ENCODE measurements at regions not wholly inside any gene's neighbourhood (a gene's known extent, or its start where the extent isn't known, plus 50 kb on each side); places are given as distances from the start of the nearest gene placed in this dataset.

GRCh38 chr15:81886591-81886990 lies 159.2 kb downstream of the MEX3B start:
- Histone ChIP-seq H3K79me2 (no peaks in the 10 kb centered on the region), H3K27me3 (no peaks in the 10 kb centered on the region), H2AFZ (no peak overlapping the region), H4K20me1 (ENCODE audit: insufficient read depth, poor library complexity, severe bottlenecking) (no peaks in the 10 kb centered on the region), H3K36me3 (replicated peaks; ENCODE audit: insufficient read depth, low read depth) (no peaks in the 10 kb centered on the region), H3K27ac (no peak overlapping the region), H3K4me1 (ENCODE audit: insufficient read depth) (peaks cover 3% of the 10 kb centered on the region), H3K9me3 (ENCODE audit: low read depth) (no peaks in the 10 kb centered on the region), H3K4me3 (no peak overlapping the region), H3K4me2 (no peak overlapping the region), H3K9me2 (replicated peaks; ENCODE audit: insufficient read depth) (no peaks in the 10 kb centered on the region)
- 93% methylated on average over 6 of the region's 6 CpGs for WGBS (ENCODE audit: low lambda C conversion rate, missing lambda C conversion rate)
- TF ChIP-seq CTCF (IDR thresholded peaks at IDR 0.05; ENCODE audit: poor library complexity), result no peak
- no peak for TF ChIP-seq EZH2 (IDR thresholded peaks at IDR 0.05; ENCODE audit: borderline replicate concordance)
- TF ChIP-seq EZH2phosphoT487 (IDR thresholded peaks at IDR 0.05; ENCODE audit: low read depth, severe bottlenecking, unreplicated experiment), result no peak
- no peak for DNase-seq (ENCODE audit: low spot score)

- Histone ChIP-seq H3K4me1 (ENCODE audit: insufficient read depth) (peaks cover 3% of the 10 kb centered on the region), H3K4me2 (no peak overlapping the region), H3K9me2 (replicated peaks; ENCODE audit: insufficient read depth) (no peaks in the 10 kb centered on the region), H3K4me3 (no peak overlapping the region), H3K36me3 (replicated peaks; ENCODE audit: insufficient read depth, low read depth) (no peaks in the 10 kb centered on the region), H3K9me3 (ENCODE audit: low read depth) (no peaks in the 10 kb centered on the region), H4K20me1 (ENCODE audit: insufficient read depth, poor library complexity, severe bottlenecking) (no peaks in the 10 kb centered on the region), H3K27ac (no peak overlapping the region), H3K79me2 (no peaks in the 10 kb centered on the region), H3K27me3 (no peaks in the 10 kb centered on the region), H2AFZ (no peak overlapping the region)
- no peak for DNase-seq (ENCODE audit: low spot score)
- TF ChIP-seq EZH2 (IDR thresholded peaks at IDR 0.05; ENCODE audit: borderline replicate concordance) (no peak), EZH2phosphoT487 (IDR thresholded peaks at IDR 0.05; ENCODE audit: low read depth, severe bottlenecking, unreplicated experiment) (no peak), CTCF (IDR thresholded peaks at IDR 0.05; ENCODE audit: poor library complexity) (no peak)
- 97% methylated on average over 2 of the region's 2 CpGs for WGBS (ENCODE audit: low lambda C conversion rate, missing lambda C conversion rate)
Observed at GRCh38 chr15:81886080-81886479, 159.7 kb downstream of the MEX3B start.

- Histone ChIP-seq H3K79me2 (no peaks in the 10 kb centered on the region), H3K9me3 (ENCODE audit: low read depth) (no peaks in the 10 kb centered on the region), H3K4me1 (ENCODE audit: insufficient read depth) (peaks cover 3% of the 10 kb centered on the region), H3K4me3 (no peak overlapping the region), H3K27me3 (no peaks in the 10 kb centered on the region), H4K20me1 (ENCODE audit: insufficient read depth, poor library complexity, severe bottlenecking) (no peaks in the 10 kb centered on the region), H3K9me2 (replicated peaks; ENCODE audit: insufficient read depth) (no peaks in the 10 kb centered on the region), H2AFZ (no peak overlapping the region), H3K36me3 (replicated peaks; ENCODE audit: insufficient read depth, low read depth) (no peaks in the 10 kb centered on the region), H3K4me2 (no peak overlapping the region), H3K27ac (no peak overlapping the region)
- TF ChIP-seq EZH2 (IDR thresholded peaks at IDR 0.05; ENCODE audit: borderline replicate concordance) (no peak), CTCF (IDR thresholded peaks at IDR 0.05; ENCODE audit: poor library complexity) (no peak), EZH2phosphoT487 (IDR thresholded peaks at IDR 0.05; ENCODE audit: low read depth, severe bottlenecking, unreplicated experiment) (no peak)
- WGBS (ENCODE audit: low lambda C conversion rate, missing lambda C conversion rate), result 89% methylated on average over 2 of the region's 2 CpGs
- no peak for DNase-seq (ENCODE audit: low spot score)
Observed at GRCh38 chr15:81885135-81885534, 160.7 kb downstream of the MEX3B start.

- Histone ChIP-seq H3K4me2 (no peak overlapping the region), H3K9me2 (replicated peaks; ENCODE audit: insufficient read depth) (no peaks in the 10 kb centered on the region), H3K36me3 (replicated peaks; ENCODE audit: insufficient read depth, low read depth) (no peaks in the 10 kb centered on the region), H3K4me3 (no peak overlapping the region), H3K4me1 (ENCODE audit: insufficient read depth) (no peaks in the 10 kb centered on the region), H2AFZ (no peak overlapping the region), H4K20me1 (ENCODE audit: insufficient read depth, poor library complexity, severe bottlenecking) (no peaks in the 10 kb centered on the region), H3K27ac (no peak overlapping the region), H3K27me3 (no peaks in the 10 kb centered on the region), H3K9me3 (ENCODE audit: low read depth) (no peaks in the 10 kb centered on the region), H3K79me2 (no peaks in the 10 kb centered on the region)
- DNase-seq (ENCODE audit: low spot score), result no peak
- WGBS (ENCODE audit: low lambda C conversion rate, missing lambda C conversion rate), result 84% methylated on average over 5 of the region's 5 CpGs
- TF ChIP-seq EZH2phosphoT487 (IDR thresholded peaks at IDR 0.05; ENCODE audit: low read depth, severe bottlenecking, unreplicated experiment) (no peak), EZH2 (IDR thresholded peaks at IDR 0.05; ENCODE audit: borderline replicate concordance) (no peak), CTCF (IDR thresholded peaks at IDR 0.05; ENCODE audit: poor library complexity) (no peak)
Observed at GRCh38 chr15:81882504-81882903, 163.3 kb downstream of the MEX3B start.

All from hepatocyte (in vitro differentiated cells).